Trophoblast cell (in vitro differentiated cells and primary cell): ENCODE measurements at regions not wholly inside any gene's neighbourhood (a gene's known extent, or its start where the extent isn't known, plus 50 kb on each side); places are given as distances from the start of the nearest gene placed in this dataset.
A peak's percentile ranks its signal among the peaks of the same experiment; 100 is the strongest.

Experiments used
- DNase-seq, 2 donors: peaks; one replicate each; pipeline ENCODE4 v3.0.0-alpha.2; 2016
- H2AFZ ChIP-seq: 2 replicates; pipeline ENCODE4 v1.6.1; 2013; ENCODE audit warnings: low read length, moderate library complexity, mild to moderate bottlenecking; ENCODE audit not compliant: insufficient read depth, poor library complexity
- H2AK5ac ChIP-seq: 2 replicates; pipeline ENCODE4 v1.6.1; 2013; ENCODE audit warnings: mild to moderate bottlenecking, low read length
- H2BK120ac ChIP-seq: 2 replicates; pipeline ENCODE4 v1.6.1; 2013; ENCODE audit warnings: low read length, mild to moderate bottlenecking, moderate library complexity; ENCODE audit not compliant: insufficient read depth, poor library complexity
- H2BK12ac ChIP-seq: 2 replicates; pipeline ENCODE4 v1.6.1; 2013; ENCODE audit warnings: mild to moderate bottlenecking, low read length, moderate library complexity
- H2BK5ac ChIP-seq: 2 replicates; pipeline ENCODE4 v1.6.1; 2013; ENCODE audit warnings: low read length, low read depth, moderate library complexity, mild to moderate bottlenecking; ENCODE audit not compliant: poor library complexity
- H3K14ac ChIP-seq: 2 replicates; pipeline ENCODE4 v1.6.1; 2013; ENCODE audit warnings: mild to moderate bottlenecking, low read length
- H3K18ac ChIP-seq: 2 replicates; pipeline ENCODE4 v1.6.1; 2013; ENCODE audit warnings: mild to moderate bottlenecking, low read length
- H3K23ac ChIP-seq: 2 replicates; pipeline ENCODE4 v1.6.1; 2013; ENCODE audit warnings: low read length
- H3K27ac ChIP-seq: 2 replicates; pipeline ENCODE4 v1.5.1; 2013; ENCODE audit warnings: low read depth, mild to moderate bottlenecking, inconsistent platforms, low read length, moderate library complexity
- H3K27me3 ChIP-seq: 2 replicates; pipeline ENCODE4 v1.6.1; 2013; ENCODE audit warnings: inconsistent platforms, mild to moderate bottlenecking, low read length, moderate library complexity; ENCODE audit not compliant: insufficient read depth
- H3K36me3 ChIP-seq, 2 experiments: 1 replicate in 1 of 2; 2 replicates in 1 of 2; pipeline ENCODE4 v1.6.1; 2013; ENCODE audit warnings: low read length in 2 of 2, mild to moderate bottlenecking in 2 of 2, moderate library complexity in 1 of 2; ENCODE audit not compliant: insufficient read depth in 2 of 2, control insufficient read depth in 1 of 2
- H3K4ac ChIP-seq: 2 replicates; pipeline ENCODE4 v1.6.1; 2013; ENCODE audit warnings: low read depth, mild to moderate bottlenecking, low read length, moderate library complexity
- H3K4me1 ChIP-seq, 2 experiments: 1 replicate in 1 of 2; 2 replicates in 1 of 2; pipeline ENCODE4 v1.6.1; 2013; ENCODE audit warnings: low read length in 2 of 2, mild to moderate bottlenecking in 2 of 2, moderate library complexity in 1 of 2; ENCODE audit not compliant: insufficient read depth in 2 of 2, control insufficient read depth in 1 of 2
- H3K4me2 ChIP-seq: 2 replicates; pipeline ENCODE4 v1.6.1; 2013; ENCODE audit warnings: inconsistent platforms, mild to moderate bottlenecking, low read length, moderate library complexity
- H3K4me3 ChIP-seq: 2 replicates; pipeline ENCODE4 v1.5.1; 2013; ENCODE audit warnings: mild to moderate bottlenecking, low read depth, low read length, inconsistent platforms
- H3K79me1 ChIP-seq: one replicate; pipeline ENCODE4 v1.6.1; 2013; ENCODE audit warnings: low read length
- H3K79me2 ChIP-seq: 2 replicates; pipeline ENCODE4 v1.6.1; 2013; ENCODE audit warnings: low read length, mild to moderate bottlenecking; ENCODE audit not compliant: control insufficient read depth, insufficient read depth, poor library complexity
- H3K9ac ChIP-seq: 2 replicates; pipeline ENCODE4 v1.6.1; 2013; ENCODE audit warnings: mild to moderate bottlenecking, low read length
- H3K9me3 ChIP-seq: 2 replicates; pipeline ENCODE4 v1.6.1; 2013; ENCODE audit warnings: low read depth, mild to moderate bottlenecking, control low read depth, inconsistent platforms, low read length; ENCODE audit not compliant: insufficient read depth
- H4K12ac ChIP-seq: 2 replicates; pipeline ENCODE4 v1.6.1; 2013; ENCODE audit warnings: low read depth, mild to moderate bottlenecking, low read length, moderate library complexity
- H4K8ac ChIP-seq: 2 replicates; pipeline ENCODE4 v1.6.1; 2013; ENCODE audit warnings: low read depth, mild to moderate bottlenecking, low read length, moderate library complexity
- H4K91ac ChIP-seq: one replicate; pipeline ENCODE4 v1.6.1; 2013; ENCODE audit warnings: low read depth, mild to moderate bottlenecking, low read length, moderate library complexity
- WGBS: extraction: QIAGEN DNeasy Blood & Tissue Kit; methylation state at CpG from one replicate; pipeline ENCODE4 v1.1.7; 2013; ENCODE audit warnings: missing lambda C conversion rate; ENCODE audit not compliant: insufficient read length, insufficient coverage; ENCODE audit errors: extremely low coverage; 5-methylcytosine and 5-hydroxymethylcytosine counted together

- H4K91ac ChIP-seq = no peak overlapping the region
- H3K18ac ChIP-seq = no peak overlapping the region
- no peak overlapping the region for H2AK5ac ChIP-seq
- no peak overlapping the region for H2AFZ ChIP-seq
- no peak overlapping the region for H3K14ac ChIP-seq
- no peak overlapping the region for H3K23ac ChIP-seq
- H3K4me1 ChIP-seq = no peaks in the 10 kb centered on the region
- no peak overlapping the region for H4K8ac ChIP-seq
- no peak overlapping the region for H3K4me2 ChIP-seq
- H3K9me3 ChIP-seq = no peaks in the 10 kb centered on the region
- H3K4ac ChIP-seq = no peak overlapping the region
- no peak overlapping the region for H2BK5ac ChIP-seq
- H3K27ac ChIP-seq = no peak overlapping the region
- H3K36me3 ChIP-seq = no peaks in the 10 kb centered on the region
- no CpG with 5 or more reads among the region's 1 CpG for WGBS
- H3K27me3 ChIP-seq = no peaks in the 10 kb centered on the region
- H3K79me2 ChIP-seq = no peaks in the 10 kb centered on the region
- no peak overlapping the region for H2BK120ac ChIP-seq
- no peak for DNase-seq
- no peak overlapping the region for H2BK12ac ChIP-seq
- no peak overlapping the region for H3K4me3 ChIP-seq
- H3K9ac ChIP-seq = no peak overlapping the region
- H3K79me1 ChIP-seq = no peaks in the 10 kb centered on the region
- no peak overlapping the region for H4K12ac ChIP-seq
Observed at GRCh38 chr12:33129500-33129899, 232.9 kb upstream of the PKP2 start.

GRCh38 chr12:33125755-33126154 lies 229.2 kb upstream of the PKP2 start:
- H2AK5ac ChIP-seq = no peak overlapping the region

GRCh38 chr12:33116284-33116683 lies 219.7 kb upstream of the PKP2 start:
- no peak overlapping the region for H3K14ac ChIP-seq
- no peak overlapping the region for H3K4ac ChIP-seq
- no peaks in the 10 kb centered on the region for H3K79me2 ChIP-seq
- H3K4me2 ChIP-seq = no peak overlapping the region
- peaks cover 5% of the 10 kb centered on the region for H3K79me1 ChIP-seq
- H3K4me1 ChIP-seq = no peaks in the 10 kb centered on the region
- H2BK12ac ChIP-seq = no peak overlapping the region
- H2BK5ac ChIP-seq = no peak overlapping the region
- H2AK5ac ChIP-seq = no peak overlapping the region
- H4K8ac ChIP-seq = no peak overlapping the region
- H3K9ac ChIP-seq = no peak overlapping the region
- no peak overlapping the region for H2AFZ ChIP-seq
- H3K36me3 ChIP-seq = no peaks in the 10 kb centered on the region
- WGBS = no CpG with 5 or more reads among the region's 1 CpG
- no peak overlapping the region for H3K18ac ChIP-seq
- no peak overlapping the region for H4K91ac ChIP-seq
- H3K27me3 ChIP-seq = no peaks in the 10 kb centered on the region
- H3K4me3 ChIP-seq = no peak overlapping the region
- H4K12ac ChIP-seq = no peak overlapping the region
- H3K27ac ChIP-seq = peak overlapping the region; percentile 84
- H3K9me3 ChIP-seq = no peaks in the 10 kb centered on the region
- no peak overlapping the region for H2BK120ac ChIP-seq
- H3K23ac ChIP-seq = no peak overlapping the region
- DNase-seq = peak; percentile 68 to 79

More at GRCh38 chr12:33125755-33126154, 229.2 kb upstream of the PKP2 start:
- no peaks in the 10 kb centered on the region for H3K9me3 ChIP-seq
- no peak overlapping the region for H2BK12ac ChIP-seq
- no peak overlapping the region for H3K4me2 ChIP-seq
- no peak overlapping the region for H2BK5ac ChIP-seq
- H3K27ac ChIP-seq = no peak overlapping the region
- no peaks in the 10 kb centered on the region for H3K79me1 ChIP-seq
- no peaks in the 10 kb centered on the region for H3K79me2 ChIP-seq
- no peak overlapping the region for H4K91ac ChIP-seq
- H4K12ac ChIP-seq = no peak overlapping the region
- no peaks in the 10 kb centered on the region for H3K36me3 ChIP-seq
- no peak overlapping the region for H3K23ac ChIP-seq
- H3K4me1 ChIP-seq = no peaks in the 10 kb centered on the region
- H3K4me3 ChIP-seq = no peak overlapping the region
- H3K9ac ChIP-seq = no peak overlapping the region
- no peak overlapping the region for H3K4ac ChIP-seq
- H3K14ac ChIP-seq = no peak overlapping the region
- no peak overlapping the region for H3K18ac ChIP-seq
- H2AFZ ChIP-seq = no peak overlapping the region
- H4K8ac ChIP-seq = no peak overlapping the region
- H3K27me3 ChIP-seq = no peaks in the 10 kb centered on the region
- no peak for DNase-seq
- no peak overlapping the region for H2BK120ac ChIP-seq

- H3K27me3 ChIP-seq = no peaks in the 10 kb centered on the region
- H3K79me2 ChIP-seq = no peaks in the 10 kb centered on the region
- H3K23ac ChIP-seq = no peak overlapping the region
- no peak overlapping the region for H4K12ac ChIP-seq
- H4K8ac ChIP-seq = no peak overlapping the region
- H3K14ac ChIP-seq = no peak overlapping the region
- H3K18ac ChIP-seq = no peak overlapping the region
- H3K36me3 ChIP-seq = no peaks in the 10 kb centered on the region
- H2AK5ac ChIP-seq = no peak overlapping the region
- H2BK5ac ChIP-seq = no peak overlapping the region
- H3K4me2 ChIP-seq = peak overlapping the region; percentile 48
- H2AFZ ChIP-seq = no peak overlapping the region
- no peak for DNase-seq
- no peak overlapping the region for H3K4me3 ChIP-seq
- H3K9me3 ChIP-seq = no peaks in the 10 kb centered on the region
- H4K91ac ChIP-seq = no peak overlapping the region
- H3K9ac ChIP-seq = no peak overlapping the region
- no peak overlapping the region for H2BK12ac ChIP-seq
- H3K4ac ChIP-seq = no peak overlapping the region
- no peaks in the 10 kb centered on the region for H3K4me1 ChIP-seq
- H3K27ac ChIP-seq = peak overlapping the region; percentile 85
- WGBS = no CpG with 5 or more reads among the region's 2 CpGs
- H3K79me1 ChIP-seq = peaks cover 5% of the 10 kb centered on the region
- no peak overlapping the region for H2BK120ac ChIP-seq
Observed at GRCh38 chr12:33115716-33116115, 219.1 kb upstream of the PKP2 start.
